ENCODE measurements at regions not wholly inside any gene's neighbourhood (a gene's known extent, or its start where the extent isn't known, plus 50 kb on each side); places are given as distances from the start of the nearest gene placed in this dataset.

- Histone ChIP-seq H3K9ac (ENCODE audit: low read depth, low read length) (no peak overlapping the region), H3K9me3 (replicated peaks; ENCODE audit: low read length) (no peaks in the 10 kb centered on the region), H3K36me3 (ENCODE audit: insufficient read depth, low read length) (no peaks in the 10 kb centered on the region), H3K4me1 (ENCODE audit: control insufficient read depth, insufficient read depth, low read length) (no peaks in the 10 kb centered on the region), H3K4me3 (ENCODE audit: low read length) (no peak overlapping the region), H3K27me3 (ENCODE audit: control insufficient read depth, insufficient read depth, low read length) (no peaks in the 10 kb centered on the region), H3K4me2 (ENCODE audit: low read length) (no peak overlapping the region)
Measured at GRCh38 chr1:14180738-14181137, 417.7 kb upstream of the KAZN start.

GRCh38 chr1:14181191-14181795, 417.2 kb upstream of the KAZN start:
- H3K4me3 ChIP-seq (ENCODE audit: low read length) = no peak overlapping the region
- no peak overlapping the region for H3K4me2 ChIP-seq (ENCODE audit: low read length)
- no peaks in the 10 kb centered on the region for H3K9me3 ChIP-seq (replicated peaks; ENCODE audit: low read length)
- no peaks in the 10 kb centered on the region for H3K27me3 ChIP-seq (ENCODE audit: control insufficient read depth, insufficient read depth, low read length)
- H3K9ac ChIP-seq (ENCODE audit: low read depth, low read length) = no peak overlapping the region
- no peaks in the 10 kb centered on the region for H3K36me3 ChIP-seq (ENCODE audit: insufficient read depth, low read length)
- H3K4me1 ChIP-seq (ENCODE audit: control insufficient read depth, insufficient read depth, low read length) = no peaks in the 10 kb centered on the region

- Histone ChIP-seq H3K36me3 (ENCODE audit: insufficient read depth, low read length) (no peaks in the 10 kb centered on the region), H3K4me1 (ENCODE audit: control insufficient read depth, insufficient read depth, low read length) (no peaks in the 10 kb centered on the region), H3K4me3 (ENCODE audit: low read length) (no peak overlapping the region), H3K9ac (ENCODE audit: low read depth, low read length) (no peak overlapping the region), H3K27me3 (ENCODE audit: control insufficient read depth, insufficient read depth, low read length) (no peaks in the 10 kb centered on the region), H3K9me3 (replicated peaks; ENCODE audit: low read length) (no peaks in the 10 kb centered on the region), H3K4me2 (ENCODE audit: low read length) (no peak overlapping the region)
Measured at GRCh38 chr1:14182856-14183255, 415.6 kb upstream of the KAZN start.

- no peaks in the 10 kb centered on the region for H3K4me1 ChIP-seq (ENCODE audit: control insufficient read depth, insufficient read depth, low read length)
- H3K9me3 ChIP-seq (replicated peaks; ENCODE audit: low read length) = no peaks in the 10 kb centered on the region
- H3K9ac ChIP-seq (ENCODE audit: low read depth, low read length) = no peak overlapping the region
- H3K36me3 ChIP-seq (ENCODE audit: insufficient read depth, low read length) = no peaks in the 10 kb centered on the region
- no peak overlapping the region for H3K4me2 ChIP-seq (ENCODE audit: low read length)
- no peak overlapping the region for H3K4me3 ChIP-seq (ENCODE audit: low read length)
- H3K27me3 ChIP-seq (ENCODE audit: control insufficient read depth, insufficient read depth, low read length) = no peaks in the 10 kb centered on the region
Measured at GRCh38 chr1:14183329-14183728, 415.2 kb upstream of the KAZN start.

- Histone ChIP-seq H3K36me3 (ENCODE audit: insufficient read depth, low read length) (no peaks in the 10 kb centered on the region), H3K9ac (ENCODE audit: low read depth, low read length) (no peak overlapping the region), H3K27me3 (ENCODE audit: control insufficient read depth, insufficient read depth, low read length) (no peaks in the 10 kb centered on the region), H3K4me3 (ENCODE audit: low read length) (no peak overlapping the region), H3K4me1 (ENCODE audit: control insufficient read depth, insufficient read depth, low read length) (no peaks in the 10 kb centered on the region), H3K9me3 (replicated peaks; ENCODE audit: low read length) (no peaks in the 10 kb centered on the region), H3K4me2 (ENCODE audit: low read length) (no peak overlapping the region)
Measured at GRCh38 chr1:14184454-14184853, 414.0 kb upstream of the KAZN start.

GRCh38 chr1:14189381-14189780, 409.1 kb upstream of the KAZN start:
- no peak overlapping the region for H3K4me3 ChIP-seq (ENCODE audit: low read length)
- no peak overlapping the region for H3K4me2 ChIP-seq (ENCODE audit: low read length)
- H3K9ac ChIP-seq (ENCODE audit: low read depth, low read length) = no peak overlapping the region
- no peaks in the 10 kb centered on the region for H3K4me1 ChIP-seq (ENCODE audit: control insufficient read depth, insufficient read depth, low read length)
- H3K36me3 ChIP-seq (ENCODE audit: insufficient read depth, low read length) = no peaks in the 10 kb centered on the region
- H3K9me3 ChIP-seq (replicated peaks; ENCODE audit: low read length) = no peaks in the 10 kb centered on the region
- no peaks in the 10 kb centered on the region for H3K27me3 ChIP-seq (ENCODE audit: control insufficient read depth, insufficient read depth, low read length)

GRCh38 chr1:14190508-14190907, 408.0 kb upstream of the KAZN start:
- Histone ChIP-seq H3K27me3 (ENCODE audit: control insufficient read depth, insufficient read depth, low read length) (no peaks in the 10 kb centered on the region), H3K4me3 (ENCODE audit: low read length) (no peak overlapping the region), H3K4me1 (ENCODE audit: control insufficient read depth, insufficient read depth, low read length) (no peaks in the 10 kb centered on the region), H3K9me3 (replicated peaks; ENCODE audit: low read length) (no peaks in the 10 kb centered on the region), H3K4me2 (ENCODE audit: low read length) (no peak overlapping the region), H3K36me3 (ENCODE audit: insufficient read depth, low read length) (no peaks in the 10 kb centered on the region), H3K9ac (ENCODE audit: low read depth, low read length) (no peak overlapping the region)

- H3K4me1 ChIP-seq (ENCODE audit: control insufficient read depth, insufficient read depth, low read length) = no peaks in the 10 kb centered on the region
- no peak overlapping the region for H3K9ac ChIP-seq (ENCODE audit: low read depth, low read length)
- H3K4me3 ChIP-seq (ENCODE audit: low read length) = no peak overlapping the region
- H3K27me3 ChIP-seq (ENCODE audit: control insufficient read depth, insufficient read depth, low read length) = no peaks in the 10 kb centered on the region
- H3K4me2 ChIP-seq (ENCODE audit: low read length) = no peak overlapping the region
- H3K9me3 ChIP-seq (replicated peaks; ENCODE audit: low read length) = no peaks in the 10 kb centered on the region
- H3K36me3 ChIP-seq (ENCODE audit: insufficient read depth, low read length) = no peaks in the 10 kb centered on the region
Measured at GRCh38 chr1:14194511-14194910, 404.0 kb upstream of the KAZN start.

- Histone ChIP-seq H3K4me2 (ENCODE audit: low read length) (no peak overlapping the region), H3K4me3 (ENCODE audit: low read length) (no peak overlapping the region), H3K27me3 (ENCODE audit: control insufficient read depth, insufficient read depth, low read length) (no peaks in the 10 kb centered on the region), H3K9ac (ENCODE audit: low read depth, low read length) (no peak overlapping the region), H3K9me3 (replicated peaks; ENCODE audit: low read length) (no peaks in the 10 kb centered on the region), H3K4me1 (ENCODE audit: control insufficient read depth, insufficient read depth, low read length) (no peaks in the 10 kb centered on the region), H3K36me3 (ENCODE audit: insufficient read depth, low read length) (no peaks in the 10 kb centered on the region)
Measured at GRCh38 chr1:14205066-14205465, 393.4 kb upstream of the KAZN start.

- Histone ChIP-seq H3K36me3 (ENCODE audit: insufficient read depth, low read length) (no peaks in the 10 kb centered on the region), H3K9ac (ENCODE audit: low read depth, low read length) (no peak overlapping the region), H3K4me3 (ENCODE audit: low read length) (no peak overlapping the region), H3K27me3 (ENCODE audit: control insufficient read depth, insufficient read depth, low read length) (no peaks in the 10 kb centered on the region), H3K4me1 (ENCODE audit: control insufficient read depth, insufficient read depth, low read length) (no peaks in the 10 kb centered on the region), H3K4me2 (ENCODE audit: low read length) (no peak overlapping the region), H3K9me3 (replicated peaks; ENCODE audit: low read length) (no peaks in the 10 kb centered on the region)
Measured at GRCh38 chr1:14215151-14215550, 383.3 kb upstream of the KAZN start.

- Histone ChIP-seq H3K4me3 (ENCODE audit: low read length) (no peak overlapping the region), H3K27me3 (ENCODE audit: control insufficient read depth, insufficient read depth, low read length) (no peaks in the 10 kb centered on the region), H3K4me2 (ENCODE audit: low read length) (no peak overlapping the region), H3K4me1 (ENCODE audit: control insufficient read depth, insufficient read depth, low read length) (no peaks in the 10 kb centered on the region), H3K9ac (ENCODE audit: low read depth, low read length) (no peak overlapping the region), H3K9me3 (replicated peaks; ENCODE audit: low read length) (no peaks in the 10 kb centered on the region), H3K36me3 (ENCODE audit: insufficient read depth, low read length) (no peaks in the 10 kb centered on the region)
Measured at GRCh38 chr1:14217384-14217783, 381.1 kb upstream of the KAZN start.

GRCh38 chr1:14220324-14220723, 378.2 kb upstream of the KAZN start:
- Histone ChIP-seq H3K4me1 (ENCODE audit: control insufficient read depth, insufficient read depth, low read length) (no peaks in the 10 kb centered on the region), H3K36me3 (ENCODE audit: insufficient read depth, low read length) (no peaks in the 10 kb centered on the region), H3K27me3 (ENCODE audit: control insufficient read depth, insufficient read depth, low read length) (no peaks in the 10 kb centered on the region), H3K9me3 (replicated peaks; ENCODE audit: low read length) (no peaks in the 10 kb centered on the region), H3K4me3 (ENCODE audit: low read length) (no peak overlapping the region), H3K4me2 (ENCODE audit: low read length) (no peak overlapping the region), H3K9ac (ENCODE audit: low read depth, low read length) (no peak overlapping the region)

All from skeletal muscle satellite cell (primary cell).